ENCODE measurements at regions not wholly inside any gene's neighbourhood (a gene's known extent, or its start where the extent isn't known, plus 50 kb on each side); places are given as distances from the start of the nearest gene placed in this dataset.
"Not testable (repeated sequence)": the region's sequence is repeated elsewhere in the genome, so short reads cannot be mapped to it uniquely, and the experiment has no call there.

GRCh38 chr10:81288544-81288943 is 586.5 kb upstream of the NRG3 start:
- DNase-seq = no peak

DNA sequence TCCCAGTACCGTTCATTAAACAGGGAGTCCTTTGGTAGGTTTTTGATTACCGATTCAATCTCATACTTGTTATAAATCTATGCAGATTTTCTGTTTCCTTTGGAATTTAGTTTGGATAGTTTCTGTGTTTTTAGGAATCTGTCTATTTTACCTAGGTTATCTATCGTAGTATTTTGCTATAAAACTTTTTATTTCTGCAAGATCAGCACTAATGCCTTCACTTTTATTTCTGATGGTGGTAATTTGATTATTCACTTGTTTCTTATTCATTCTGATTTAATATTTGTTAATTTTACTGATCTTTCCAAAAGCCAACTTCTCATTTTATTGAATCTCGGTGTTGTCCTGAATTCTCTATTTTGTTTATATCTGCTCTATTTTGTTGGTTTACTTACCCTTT is 577.7 kb upstream of the NRG3 start:
- no peak for DNase-seq

- DNase-seq = no peak
Observed at GRCh38 chr10:81303656-81304055, 571.3 kb upstream of the NRG3 start.

- no peak for DNase-seq
Observed at GRCh38 chr10:81306971-81307782, 567.8 kb upstream of the NRG3 start.

GRCh38 chr10:81309041-81309552 is 565.9 kb upstream of the NRG3 start:
- no peak for DNase-seq

DNA sequence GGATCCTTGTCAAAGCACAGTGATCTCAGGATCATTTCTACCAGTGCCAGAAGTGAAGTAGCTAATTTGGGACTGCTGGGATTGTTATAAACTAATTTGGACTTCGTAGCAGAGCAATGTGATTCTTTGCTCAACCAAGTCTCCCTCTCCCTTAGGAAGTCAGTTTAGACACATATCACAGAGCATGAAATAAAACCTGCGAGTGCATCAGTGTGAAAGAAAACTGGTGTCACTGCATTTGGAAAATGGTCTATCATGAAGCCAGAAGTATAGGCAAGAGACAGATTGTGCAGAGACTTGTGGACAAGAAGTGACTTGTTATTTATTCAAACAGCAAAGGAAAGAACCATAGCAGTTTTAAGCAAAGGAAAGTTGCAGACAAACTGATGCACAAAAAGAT is 560.5 kb upstream of the NRG3 start:
- no peak for DNase-seq

GRCh38 chr10:81315026-81315425 is 560.0 kb upstream of the NRG3 start:
- DNase-seq = no peak

GRCh38 chr10:81348003-81348402 is 527.0 kb upstream of the NRG3 start:
- no peak for DNase-seq

- no peak for DNase-seq
Observed at GRCh38 chr10:81367132-81367531, 507.9 kb upstream of the NRG3 start.

- DNase-seq = no peak
Observed at GRCh38 chr10:81386817-81387216, 488.2 kb upstream of the NRG3 start.

GRCh38 chr10:81403451-81403850 is 471.5 kb upstream of the NRG3 start:
- DNase-seq = no peak

- no peak for DNase-seq
Observed at GRCh38 chr10:81405399-81405798, 469.6 kb upstream of the NRG3 start.

- DNase-seq = no peak
Observed at GRCh38 chr10:81414038-81414437, 461.0 kb upstream of the NRG3 start.

- no peak for DNase-seq
Observed at GRCh38 chr10:81426722-81427121, 448.3 kb upstream of the NRG3 start.

DNA sequence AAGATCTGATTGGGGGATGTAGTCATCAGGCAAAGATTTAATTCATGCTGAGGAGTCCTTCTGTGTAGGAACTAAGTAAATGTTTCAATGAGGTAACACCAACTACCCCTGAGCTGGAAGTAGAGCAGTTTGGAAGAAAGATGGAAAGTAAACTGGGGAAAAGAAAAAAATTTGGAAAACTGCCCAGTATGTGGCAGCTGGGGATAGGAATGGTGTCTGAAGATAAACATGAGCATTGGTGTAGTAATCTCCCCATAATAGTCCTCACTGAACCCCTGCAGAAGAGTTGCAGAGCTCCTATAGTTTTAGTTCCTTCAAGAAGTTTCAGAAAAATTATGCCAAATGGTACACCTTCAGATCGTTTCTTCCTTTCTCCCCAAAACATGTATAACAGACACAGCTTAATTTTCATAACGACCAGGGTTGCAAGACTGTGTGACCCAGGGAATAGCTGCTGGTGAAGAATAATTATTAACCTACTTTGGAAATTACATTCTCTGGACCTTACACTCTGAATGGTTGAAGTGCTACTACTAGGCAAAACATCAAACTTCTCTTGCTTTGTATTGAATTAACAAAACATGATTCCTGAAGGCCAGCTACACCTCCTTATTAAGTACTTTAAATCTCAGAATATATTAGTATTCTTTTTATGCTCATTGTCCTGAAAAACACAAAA is 446.4 kb upstream of the NRG3 start:
- DNase-seq = no peak

- no peak for DNase-seq
Observed at GRCh38 chr10:81439445-81439844, 435.5 kb upstream of the NRG3 start.

DNA sequence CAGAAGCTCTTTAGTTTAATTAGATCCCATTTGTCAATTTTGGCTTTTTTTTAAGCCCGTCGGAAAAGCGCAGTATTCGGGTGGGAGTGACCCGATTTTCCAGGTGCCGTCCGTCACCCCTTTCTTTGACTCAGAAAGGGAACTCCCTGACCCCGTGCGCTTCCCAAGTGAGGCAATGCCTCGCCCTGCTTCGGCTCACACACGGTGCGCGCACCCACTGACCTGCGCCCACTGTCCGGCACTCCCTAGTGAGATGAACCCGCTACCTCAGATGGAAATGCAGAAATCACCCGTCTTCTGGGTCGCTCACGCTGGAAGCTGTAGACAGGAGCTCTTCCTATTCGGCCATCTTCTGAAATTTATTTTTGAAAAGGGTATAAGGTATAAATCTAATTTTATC is 433.4 kb upstream of the NRG3 start:
- not testable (repeated sequence) for DNase-seq

DNA sequence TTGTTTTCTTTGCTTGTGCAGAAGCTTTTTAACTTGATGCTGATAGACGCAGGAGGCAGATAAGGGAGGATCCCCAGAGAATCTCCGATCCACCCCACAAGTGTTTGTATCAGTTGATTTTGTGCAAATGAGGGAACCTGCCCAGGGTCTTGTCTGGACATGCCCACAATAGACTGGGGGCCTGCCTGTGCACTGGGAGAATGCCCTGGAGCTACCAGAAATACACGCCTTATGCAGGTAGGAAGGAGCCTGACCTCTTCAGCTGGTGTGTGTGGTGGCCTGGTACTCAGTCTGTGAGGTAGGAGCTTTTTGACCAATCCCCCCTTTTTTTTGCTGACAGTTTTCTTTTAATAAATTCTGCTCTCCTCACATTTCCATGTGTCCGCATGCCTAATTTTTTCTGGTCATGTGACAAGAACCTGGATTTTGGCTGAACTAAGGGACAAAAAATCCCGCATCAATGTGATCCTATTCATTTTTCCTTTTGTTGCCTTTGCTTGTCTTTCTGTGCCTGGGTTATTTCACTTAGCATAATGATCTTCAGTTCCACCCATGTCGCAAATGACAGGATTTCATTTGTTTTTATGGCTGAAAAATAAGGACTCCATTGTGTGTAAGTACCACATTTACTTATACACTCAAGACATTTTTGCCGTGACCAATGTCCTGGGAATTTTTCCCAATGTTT is 430.6 kb upstream of the NRG3 start:
- no peak for DNase-seq

- DNase-seq = no peak
Observed at GRCh38 chr10:81450651-81451050, 424.3 kb upstream of the NRG3 start.

GRCh38 chr10:81472927-81473470 is 402.0 kb upstream of the NRG3 start:
- no peak for DNase-seq

- DNase-seq = no peak
Observed at GRCh38 chr10:81473755-81474154, 401.2 kb upstream of the NRG3 start.

DNA sequence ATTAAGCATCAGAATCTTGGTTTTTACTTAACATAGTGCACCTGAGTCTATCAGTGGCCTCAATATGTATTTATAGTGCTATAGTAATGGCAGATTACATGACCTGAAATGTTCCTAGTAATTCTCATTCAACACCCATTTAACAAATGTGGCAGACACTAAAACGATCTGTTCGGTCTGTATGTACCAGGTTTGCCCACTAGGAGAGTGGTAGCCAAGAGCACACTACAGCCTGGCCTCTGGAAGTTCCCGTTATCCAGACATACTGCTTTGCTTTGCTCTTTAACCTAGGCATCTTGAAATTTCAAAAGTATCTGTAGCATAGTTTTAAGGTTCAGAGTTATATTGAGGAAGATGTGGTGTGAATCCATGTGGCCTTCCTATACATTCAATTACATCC is 395.7 kb upstream of the NRG3 start:
- no peak for DNase-seq

GRCh38 chr10:81496626-81497025 is 378.4 kb upstream of the NRG3 start:
- DNase-seq = no peak

Measured in effector CD4-positive, alpha-beta T cell (primary cell).